ENCODE measurements at regions not wholly inside any gene's neighbourhood (a gene's known extent, or its start where the extent isn't known, plus 50 kb on each side); places are given as distances from the start of the nearest gene placed in this dataset.

GRCh38 chr7:4399596-4399995, 282.5 kb upstream of the FOXK1 start:
- WGBS (ENCODE audit: extremely low coverage, insufficient read length, low lambda C conversion rate) = no CpG with 5 or more reads among the region's 8 CpGs
- Mint-ChIP-seq H3K27me3 (ENCODE audit: low read depth) (peaks cover 5% of the 10 kb centered on the region), H3K4me3 (no peak overlapping the region), H3K9me3 (peaks cover 19 to 95% of the 10 kb centered on the region in 2 experiments), H3K36me3 (ENCODE audit: insufficient read depth in 1 of 3, low read depth in 3 of 3) (peaks cover 0 to 21% (median 0%) of the 10 kb centered on the region in 3 experiments; a peak in 3 of 7 replicates), H3K27ac (no peak overlapping the region), H3K4me1 (no peaks in the 10 kb centered on the region)
- TF ChIP-seq CTCF (conservative IDR thresholded peaks at IDR 0.05) = no peak
- H3K9ac ChIP-seq (ENCODE audit: extremely low read depth, insufficient read length, low read length) = no peak overlapping the region
- no peaks in the 10 kb centered on the region for H3K79me2 ChIP-seq (ENCODE audit: insufficient read depth, low read length)
- H3T11ph ChIP-seq (ENCODE audit: low read length) = no peak overlapping the region
- no peaks in the 10 kb centered on the region for H3K4me1 ChIP-seq (ENCODE audit: insufficient read depth, low read length)
- no peaks in the 10 kb centered on the region for H3K23me2 ChIP-seq (ENCODE audit: insufficient read length, low read depth, low read length, poor library complexity, severe bottlenecking)
- H2BK20ac ChIP-seq (ENCODE audit: low read depth, low read length, poor library complexity, severe bottlenecking) = no peak overlapping the region
- no peaks in the 10 kb centered on the region for H4K20me1 ChIP-seq (ENCODE audit: control insufficient read depth, insufficient read depth, insufficient read length)
- H4K5ac ChIP-seq (ENCODE audit: insufficient read length, low read depth, low read length) = no peak overlapping the region
- H3K4ac ChIP-seq (ENCODE audit: low read depth, low read length) = no peak overlapping the region
- H3K4me2 ChIP-seq (ENCODE audit: insufficient read depth, insufficient read length, low read length) = no peak overlapping the region
- no peak overlapping the region for H2BK15ac ChIP-seq (ENCODE audit: low read depth, low read length)
- H3K27me3 ChIP-seq (ENCODE audit: insufficient read depth, low read length) = no peaks in the 10 kb centered on the region
- H3K56ac ChIP-seq (ENCODE audit: insufficient read length, low read depth, low read length) = no peak overlapping the region
- no peak overlapping the region for H3K23ac ChIP-seq (ENCODE audit: insufficient read length, low read depth, low read length)
- no peak overlapping the region for H2BK5ac ChIP-seq (ENCODE audit: insufficient read length, low read length)
- no peak overlapping the region for H3K18ac ChIP-seq (ENCODE audit: insufficient read length, low read depth, low read length)
- no peaks in the 10 kb centered on the region for H3K9me3 ChIP-seq (ENCODE audit: control insufficient read depth, low read depth, low read length)
- no peak overlapping the region for H2AFZ ChIP-seq (ENCODE audit: low read length)
- no peak overlapping the region for H4K8ac ChIP-seq (replicated peaks; ENCODE audit: insufficient read length, low read depth, low read length)
- H2BK12ac ChIP-seq (ENCODE audit: insufficient read length, low read depth, low read length) = no peak overlapping the region
- H2AK5ac ChIP-seq (ENCODE audit: insufficient read length, low read length) = no peak overlapping the region
- H3K14ac ChIP-seq (ENCODE audit: insufficient read depth, low read length) = no peak overlapping the region
- H2BK120ac ChIP-seq (ENCODE audit: low read depth, low read length, poor library complexity, severe bottlenecking) = no peak overlapping the region
- no peak for DNase-seq
- no peaks in the 10 kb centered on the region for H3K79me1 ChIP-seq (ENCODE audit: insufficient read depth, low read depth, low read length, poor library complexity, severe bottlenecking)
- no peak overlapping the region for H3K27ac ChIP-seq (ENCODE audit: insufficient read length, low read depth, low read length)
- H4K91ac ChIP-seq (ENCODE audit: insufficient read length, low read depth, low read length) = no peak overlapping the region

Data from H9 (cell line).